GM20000 (cell line): ENCODE measurements at regions not wholly inside any gene's neighbourhood (a gene's known extent, or its start where the extent isn't known, plus 50 kb on each side); places are given as distances from the start of the nearest gene placed in this dataset.

Experiments used
- DNase-seq: peaks from one replicate; pipeline ENCODE4 v3.0.0; 2012; ENCODE audit warnings: low spot score
- CTCF ChIP-seq: IDR thresholded peaks from 2 replicates; pipeline ENCODE4 v1.5.1; 2012; ENCODE audit warnings: mild to moderate bottlenecking, control low read depth; ENCODE audit errors: extremely low read depth, missing control alignments

- no peak for DNase-seq
- no peak for TF ChIP-seq CTCF
Observed at GRCh38 chr4:86530183-86530582, 63.9 kb upstream of the PTPN13 start.

GRCh38 chr4:86531440-86531839 lies 62.7 kb upstream of the PTPN13 start:
- no peak for TF ChIP-seq CTCF
- DNase-seq, result no peak

- no peak for TF ChIP-seq CTCF
- DNase-seq, result no peak
Observed at GRCh38 chr4:86532851-86533250, 61.3 kb upstream of the PTPN13 start.

- DNase-seq, result no peak
- TF ChIP-seq CTCF, result no peak
Observed at GRCh38 chr4:86536151-86536550, 58.0 kb upstream of the PTPN13 start.

- no peak for TF ChIP-seq CTCF
- no peak for DNase-seq
Observed at GRCh38 chr4:86542319-86543027, 51.6 kb upstream of the PTPN13 start.

GRCh38 chr4:86543080-86543479 lies 51.0 kb upstream of the PTPN13 start:
- DNase-seq, result no peak
- TF ChIP-seq CTCF, result no peak

GRCh38 chr4:86543560-86544309 lies 50.4 kb upstream of the PTPN13 start:
- DNase-seq, result no peak
- TF ChIP-seq CTCF, result no peak
